Stimulated activated CD4-positive, alpha-beta T cell treated with anti-CD3 and anti-CD28 coated beads, Interleukin-2, amount 100 ng/mL, for 24 hours (primary cell): ENCODE measurements at regions not wholly inside any gene's neighbourhood (a gene's known extent, or its start where the extent isn't known, plus 50 kb on each side); places are given as distances from the start of the nearest gene placed in this dataset.
"Not testable (repeated sequence)": the region's sequence is repeated elsewhere in the genome, so short reads cannot be mapped to it uniquely, and the experiment has no call there.

Experiments used
- DNase-seq, 2 donors: peaks; one replicate each; pipeline ENCODE4 v3.0.0-alpha.2; 2020

DNA sequence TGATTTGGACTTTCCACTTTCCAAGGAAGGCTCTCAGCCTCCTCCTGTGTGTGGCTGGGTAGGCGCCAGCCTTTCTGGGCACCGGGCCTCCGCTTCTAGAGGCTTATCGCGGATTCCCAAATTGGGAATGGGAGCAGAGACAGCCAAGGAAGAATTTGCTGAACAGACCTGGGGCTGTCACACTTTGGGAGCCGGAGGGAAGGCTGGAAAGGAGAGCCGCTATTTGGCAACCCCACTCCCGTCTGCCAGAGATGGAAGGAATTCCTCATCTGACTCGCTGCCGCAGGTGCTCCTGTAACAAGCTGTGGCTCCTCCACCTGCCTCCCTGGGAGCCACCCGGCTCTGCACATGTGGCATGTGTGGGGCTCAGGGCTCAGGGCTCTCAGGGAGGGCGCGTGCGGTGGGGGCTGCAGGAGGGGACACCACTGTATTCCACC is 50.8 kb upstream of the ECHDC3 start:
- no peak for DNase-seq

DNA sequence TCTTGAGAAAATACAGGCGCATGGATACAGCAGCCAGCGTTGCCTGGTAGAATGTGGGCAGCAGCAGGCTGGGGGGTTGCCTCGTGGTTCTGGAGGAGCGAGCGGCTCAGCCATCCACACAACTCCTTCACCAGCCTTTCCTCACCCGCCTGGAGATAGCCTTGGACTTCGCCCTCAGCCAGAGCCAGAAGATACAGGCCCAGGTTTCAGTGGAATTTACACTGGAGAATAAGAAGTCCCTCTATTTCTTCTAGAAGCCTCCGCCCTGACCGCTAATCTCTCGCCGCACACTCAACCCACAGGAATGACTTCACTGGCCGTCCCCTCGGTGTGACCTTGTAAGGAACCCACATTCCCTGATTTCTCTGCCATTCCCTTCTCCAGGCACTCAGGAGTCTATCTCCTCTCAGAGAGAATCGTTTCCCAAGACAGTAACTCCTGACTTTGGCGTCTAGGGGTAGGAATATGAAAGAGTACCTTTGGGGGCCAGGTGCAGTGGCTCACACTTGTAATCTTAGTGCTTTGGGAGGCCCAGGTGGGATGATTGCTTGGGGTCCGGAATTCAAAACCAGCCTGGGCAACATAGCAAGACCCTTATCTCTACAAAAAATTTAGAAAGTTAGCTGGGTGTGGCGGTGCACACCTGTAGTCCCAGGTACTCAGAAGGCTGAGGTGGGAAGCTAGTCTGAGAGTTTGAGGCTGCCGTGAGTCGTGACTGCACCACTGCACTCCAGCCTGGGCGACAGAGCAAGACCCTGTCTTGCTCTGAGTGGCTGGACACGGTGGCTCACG is 52.0 kb upstream of the ECHDC3 start:
- no peak for DNase-seq

DNA sequence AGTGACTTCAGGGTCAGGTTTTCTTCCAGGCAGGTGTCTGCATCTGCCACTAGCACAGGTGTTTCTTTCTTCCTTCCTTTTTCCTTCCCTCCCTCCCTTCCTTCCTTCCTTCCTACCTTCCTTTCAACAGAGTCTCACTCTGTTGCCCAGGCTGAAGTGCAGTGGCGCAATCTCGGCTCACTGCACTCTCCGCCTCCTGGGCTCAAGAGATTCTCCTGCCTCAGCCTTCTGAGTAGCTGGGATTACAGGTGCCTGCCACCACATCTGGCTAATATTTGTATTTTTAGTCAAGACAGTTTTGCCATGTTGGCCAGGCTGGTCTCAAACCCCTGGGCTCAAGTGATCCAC is 53.8 kb upstream of the ECHDC3 start:
- not testable (repeated sequence) for DNase-seq

DNA sequence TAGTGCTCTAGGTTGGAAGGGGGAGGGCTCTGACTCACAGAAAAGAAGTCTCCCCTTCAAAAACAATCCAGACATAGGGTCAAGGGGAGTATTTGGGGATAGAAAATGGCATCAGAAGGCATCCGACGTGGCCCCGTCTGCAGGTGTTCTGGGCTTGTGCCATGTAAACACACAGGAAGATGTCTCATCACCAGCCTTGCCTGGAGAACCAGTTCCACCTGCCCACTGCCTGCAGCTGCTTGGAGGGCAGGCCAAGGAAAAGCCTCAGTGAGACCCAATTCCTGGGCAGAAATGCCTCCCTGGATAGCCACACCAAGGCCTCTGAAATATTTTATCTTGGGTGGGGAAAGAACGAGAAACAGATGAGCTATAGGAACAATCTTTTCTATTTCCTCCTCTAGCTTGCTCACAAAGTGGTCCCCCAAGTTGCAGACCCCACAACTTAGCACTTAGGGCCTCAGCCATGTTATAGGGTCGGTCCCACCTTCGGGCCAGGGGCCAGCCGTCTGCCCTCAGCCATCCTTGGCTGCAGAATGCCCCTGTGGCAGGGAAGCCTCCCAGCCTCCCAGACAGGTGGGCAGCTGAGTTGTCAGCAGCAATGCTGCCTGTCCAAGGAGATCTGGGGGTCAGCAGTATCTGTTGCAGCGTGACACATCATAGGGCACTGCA is 54.3 kb upstream of the ECHDC3 start:
- DNase-seq, result no peak

DNA sequence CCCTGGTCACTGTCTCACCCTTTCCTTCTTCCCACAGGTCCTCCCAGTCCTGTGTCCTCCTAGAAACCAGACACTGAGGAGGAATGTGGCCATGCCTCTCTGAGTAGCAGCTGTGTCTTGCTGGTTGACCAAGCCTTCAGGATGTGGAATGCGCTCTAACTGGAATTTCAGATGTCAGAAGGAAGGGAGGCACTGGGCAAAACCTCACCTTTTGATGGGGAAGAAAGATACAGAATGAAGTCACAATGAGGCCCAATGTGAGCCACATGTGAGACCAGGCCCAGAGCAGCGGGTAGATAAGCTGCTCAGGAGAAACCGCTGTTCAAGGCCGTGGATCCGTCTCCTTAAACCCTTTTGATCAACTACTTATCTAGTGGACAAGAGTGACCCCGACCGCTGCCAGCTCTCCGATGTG is 54.8 kb upstream of the ECHDC3 start:
- DNase-seq, result no peak

DNA sequence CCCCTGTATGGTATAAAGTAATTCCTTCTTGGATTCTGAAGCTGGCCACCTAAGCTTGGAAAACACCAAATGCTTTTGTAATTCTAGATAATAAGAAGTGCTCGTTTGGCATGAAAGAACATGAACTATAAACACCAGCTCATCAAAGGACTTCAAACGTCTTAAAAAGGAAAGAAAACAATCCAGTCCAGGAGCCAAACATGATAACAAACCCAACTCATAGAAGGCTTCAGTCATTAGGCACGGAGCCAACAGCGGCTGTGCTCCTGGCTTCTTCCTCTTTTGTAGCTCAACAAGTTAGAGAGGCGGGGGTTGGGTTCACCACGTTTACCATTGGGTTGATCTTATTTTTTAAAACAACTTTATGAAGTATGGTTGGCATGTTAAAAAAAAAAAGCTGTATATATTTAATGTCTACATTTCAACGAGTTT is 56.4 kb upstream of the ECHDC3 start:
- peak; percentile 24 to 36 for DNase-seq

DNA sequence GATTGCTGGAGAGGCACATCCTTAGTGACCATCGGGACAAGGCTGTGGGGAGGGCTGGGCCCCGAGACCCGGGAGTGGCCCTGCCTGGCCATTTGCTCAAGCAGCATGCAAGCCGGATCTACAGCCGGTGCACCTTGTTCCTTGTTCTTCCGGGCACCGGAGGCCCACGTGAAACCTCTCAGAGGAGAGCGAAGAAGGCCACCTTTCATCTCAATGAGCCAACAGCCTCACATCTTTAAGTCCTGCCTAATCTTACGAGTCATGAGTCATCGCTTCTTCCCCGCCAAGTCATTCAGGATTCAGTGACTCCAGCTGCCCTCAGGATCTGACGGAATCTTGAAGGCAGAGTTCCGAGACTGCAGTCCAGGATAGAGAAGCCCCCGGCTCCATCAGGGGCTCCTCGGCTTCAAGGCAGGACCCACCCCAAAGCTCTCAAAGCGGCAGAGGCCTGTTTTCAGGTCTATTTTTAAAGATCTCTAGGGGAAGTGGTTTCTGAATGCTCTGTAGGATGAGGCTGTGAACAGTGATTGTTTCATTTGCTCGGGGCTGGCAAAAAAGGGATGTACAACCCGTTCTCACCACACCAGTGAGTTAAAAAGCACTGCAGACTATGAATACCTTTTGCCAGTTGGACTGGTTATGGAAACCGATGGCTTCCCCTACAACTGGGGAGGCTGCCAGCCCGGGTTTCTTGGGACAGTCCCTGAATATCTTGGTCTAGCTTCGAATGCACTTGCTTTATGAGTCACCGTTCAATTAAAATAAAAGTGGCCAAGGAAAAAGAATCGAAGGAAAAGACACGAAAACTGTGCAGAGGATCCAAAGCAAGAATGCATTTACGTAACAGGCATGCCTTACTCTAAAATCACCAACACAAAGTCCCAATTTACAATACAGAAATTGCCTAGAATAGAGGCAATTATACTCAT is 57.2 kb upstream of the ECHDC3 start:
- peak; percentile 51 to 65 for DNase-seq

DNA sequence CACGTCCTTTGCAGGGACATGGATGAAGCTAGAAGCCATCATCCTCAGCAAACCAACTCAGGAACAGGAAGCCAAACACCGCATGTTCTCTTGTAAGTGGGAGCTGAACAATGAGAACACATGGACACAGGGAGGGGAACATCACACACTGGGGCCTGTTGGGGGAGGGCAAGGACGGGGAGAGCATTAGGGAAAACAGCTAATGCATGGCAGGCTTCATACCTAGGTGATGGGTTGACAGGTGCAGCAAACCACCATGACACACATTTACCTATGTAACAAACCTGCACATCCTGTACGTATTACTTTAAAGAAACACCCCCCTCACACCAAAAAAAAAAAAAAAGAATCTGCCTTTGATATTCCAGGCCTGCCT is 57.9 kb upstream of the ECHDC3 start:
- DNase-seq, result not testable (repeated sequence)

DNA sequence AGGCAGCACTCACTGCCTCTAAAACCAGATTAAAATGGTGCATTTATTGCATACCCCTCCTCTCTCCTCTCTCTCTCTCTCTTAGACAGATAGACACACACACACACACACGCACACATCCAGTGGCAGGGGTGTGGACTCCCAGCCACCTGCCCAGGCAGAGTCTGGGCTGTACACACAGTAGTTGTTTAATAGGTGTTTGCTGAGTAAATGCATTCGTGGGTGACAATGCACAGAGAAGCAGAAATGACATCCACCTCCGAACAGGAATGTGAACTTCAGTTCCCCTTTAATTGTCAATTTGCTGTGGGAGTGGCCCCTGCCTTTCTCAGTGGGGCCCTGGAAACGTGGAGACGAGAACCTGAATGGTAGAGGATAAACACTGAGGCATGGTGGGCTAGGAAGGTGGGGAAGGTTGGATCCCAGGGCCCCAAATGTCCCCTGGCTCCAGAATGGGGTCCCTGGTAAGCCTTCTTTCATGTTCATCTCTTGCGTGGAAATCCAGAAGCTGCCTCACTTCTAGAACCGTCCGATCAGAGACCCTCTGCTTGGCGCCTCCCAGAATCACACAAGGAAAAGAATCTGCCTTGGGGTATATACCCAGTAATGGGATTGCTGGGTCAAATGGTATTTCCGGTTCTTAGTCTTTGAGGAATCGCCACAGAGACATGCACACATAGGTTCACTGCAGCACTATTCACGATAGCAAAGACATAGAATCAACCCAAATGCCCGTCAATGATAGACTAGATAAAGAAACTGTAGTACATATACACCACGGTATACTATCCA is 58.5 kb upstream of the ECHDC3 start:
- no peak for DNase-seq

DNA sequence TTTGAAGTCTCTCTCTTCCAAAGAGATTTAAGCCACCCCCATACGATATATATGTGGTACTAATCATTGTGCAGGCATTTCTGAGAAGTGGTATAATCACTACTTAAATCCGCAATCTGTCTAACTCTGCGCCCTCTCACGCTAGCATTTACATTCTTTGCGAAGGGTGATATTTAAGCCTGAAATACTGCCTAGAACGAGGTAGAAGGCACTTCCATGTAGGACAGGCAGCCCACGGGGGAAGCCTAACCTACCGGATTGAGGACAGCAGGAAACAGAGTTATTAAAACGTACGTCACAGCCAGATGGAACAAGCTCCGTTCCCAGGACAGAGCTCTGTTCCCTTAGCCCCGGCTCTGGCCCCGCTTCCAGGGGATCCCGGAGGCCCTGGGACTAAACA is 59.3 kb upstream of the ECHDC3 start:
- no peak for DNase-seq

DNA sequence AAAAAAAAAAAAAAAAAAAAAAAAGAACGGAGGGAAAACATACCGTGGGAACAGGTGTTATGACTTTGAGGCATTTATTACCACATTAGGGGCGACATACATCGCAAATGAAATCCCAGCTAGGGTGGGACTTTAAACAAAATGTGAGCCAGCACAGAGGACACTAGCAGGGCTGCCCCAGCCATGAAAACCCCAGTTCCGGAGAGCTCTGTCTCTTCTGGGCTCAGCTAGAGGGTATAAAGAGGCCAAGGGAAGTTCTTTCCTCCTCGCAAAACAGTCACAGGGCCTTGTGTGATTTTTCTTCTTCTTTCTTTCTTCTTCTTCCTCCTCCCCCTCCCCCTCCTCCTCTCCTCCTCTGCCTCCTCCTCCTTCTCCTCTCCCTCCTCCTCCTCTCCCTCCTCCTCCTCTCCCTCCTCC is 59.9 kb upstream of the ECHDC3 start:
- DNase-seq, result no peak

DNA sequence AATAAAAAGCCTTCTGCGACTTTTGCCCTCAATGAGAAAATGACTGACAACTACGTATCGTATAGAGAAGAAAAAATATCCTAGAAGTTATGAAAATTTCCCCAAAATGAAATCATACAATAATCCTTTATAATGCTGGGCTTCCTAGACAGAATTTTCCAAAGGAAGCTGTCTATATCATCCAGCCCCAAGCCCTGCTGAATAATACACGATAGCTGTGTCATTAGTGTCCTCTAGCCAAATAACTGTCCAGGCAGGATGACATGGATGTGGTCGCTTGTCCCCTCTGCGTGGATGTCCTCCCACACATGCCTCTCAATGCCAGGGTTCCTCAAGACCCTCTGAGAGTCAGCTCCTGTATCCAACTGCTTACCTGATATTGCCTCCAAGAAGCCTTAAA is 61.7 kb upstream of the ECHDC3 start:
- no peak for DNase-seq

DNA sequence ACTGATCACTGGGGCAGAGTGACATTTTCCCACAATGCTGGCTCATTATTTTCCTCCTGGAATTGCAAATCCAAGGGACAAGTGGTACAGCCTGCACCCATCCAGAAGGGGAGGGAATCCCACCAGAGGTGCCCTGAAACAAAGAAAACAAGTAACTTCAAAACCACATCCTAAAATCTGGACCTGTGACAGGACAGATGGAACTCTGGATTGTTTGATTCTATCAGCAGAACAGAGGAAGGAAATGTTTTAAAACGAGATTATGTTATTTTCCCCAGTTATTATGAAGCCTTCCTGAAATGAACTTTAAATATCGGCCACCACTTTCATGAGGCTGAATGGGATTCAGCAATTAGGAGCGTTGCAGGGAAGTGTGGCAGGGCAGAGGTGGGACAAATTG is 62.2 kb upstream of the ECHDC3 start:
- DNase-seq, result no peak

DNA sequence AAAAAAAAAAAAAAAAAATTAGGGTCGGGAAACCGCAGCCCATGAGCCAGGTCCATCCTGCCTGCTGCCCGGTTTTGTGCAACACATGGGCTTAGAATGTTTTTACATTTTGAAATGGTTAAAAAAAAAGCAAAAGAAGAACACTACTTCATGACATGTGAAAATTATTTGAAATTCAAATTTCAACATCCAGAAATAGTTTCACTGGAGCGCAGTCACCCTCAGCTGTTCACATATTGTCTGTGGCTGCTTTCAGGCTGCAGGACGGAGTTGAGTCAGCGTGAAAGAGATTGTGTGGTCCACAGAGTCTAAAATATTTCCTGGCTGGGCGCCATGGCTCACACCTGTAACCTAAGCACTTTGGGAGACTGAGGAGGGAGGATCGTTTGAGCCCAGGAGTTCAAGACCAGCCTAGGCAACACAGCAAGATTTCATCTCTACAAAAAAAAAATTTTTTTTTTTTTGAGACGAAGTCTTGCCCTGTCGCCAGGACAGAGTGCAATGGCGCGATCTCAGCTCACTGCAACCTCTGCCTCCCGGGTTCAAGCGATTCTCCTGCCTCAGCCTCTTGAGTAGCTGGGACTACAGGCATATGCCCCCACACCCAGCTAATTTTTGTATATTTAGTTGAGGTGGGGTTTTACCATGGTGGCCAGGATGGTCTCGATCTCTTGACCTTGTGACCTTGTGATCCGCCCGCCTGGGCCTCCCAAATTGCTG is 63.9 kb upstream of the ECHDC3 start:
- DNase-seq, result peak in 1 of 2 donors; percentile 40

DNA sequence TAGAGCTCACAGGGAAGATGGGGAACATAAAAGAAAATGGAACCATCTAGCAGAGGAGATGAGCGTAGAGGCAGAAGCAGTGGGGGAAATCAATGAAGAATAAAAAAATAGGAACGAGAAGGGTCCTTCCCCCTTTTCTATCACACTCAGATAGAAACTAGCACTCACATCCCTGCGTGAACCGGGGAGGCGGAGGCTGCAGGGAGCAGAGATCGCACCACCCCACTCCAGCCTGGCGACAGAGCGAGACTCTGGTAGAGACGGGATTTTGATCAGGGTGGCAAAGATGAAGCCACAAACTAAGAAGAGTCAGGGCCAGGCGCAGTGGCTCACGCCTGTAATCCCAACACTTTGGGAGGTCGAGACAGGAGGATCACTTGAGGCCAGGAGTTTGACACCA is 64.7 kb upstream of the ECHDC3 start:
- DNase-seq, result no peak

DNA sequence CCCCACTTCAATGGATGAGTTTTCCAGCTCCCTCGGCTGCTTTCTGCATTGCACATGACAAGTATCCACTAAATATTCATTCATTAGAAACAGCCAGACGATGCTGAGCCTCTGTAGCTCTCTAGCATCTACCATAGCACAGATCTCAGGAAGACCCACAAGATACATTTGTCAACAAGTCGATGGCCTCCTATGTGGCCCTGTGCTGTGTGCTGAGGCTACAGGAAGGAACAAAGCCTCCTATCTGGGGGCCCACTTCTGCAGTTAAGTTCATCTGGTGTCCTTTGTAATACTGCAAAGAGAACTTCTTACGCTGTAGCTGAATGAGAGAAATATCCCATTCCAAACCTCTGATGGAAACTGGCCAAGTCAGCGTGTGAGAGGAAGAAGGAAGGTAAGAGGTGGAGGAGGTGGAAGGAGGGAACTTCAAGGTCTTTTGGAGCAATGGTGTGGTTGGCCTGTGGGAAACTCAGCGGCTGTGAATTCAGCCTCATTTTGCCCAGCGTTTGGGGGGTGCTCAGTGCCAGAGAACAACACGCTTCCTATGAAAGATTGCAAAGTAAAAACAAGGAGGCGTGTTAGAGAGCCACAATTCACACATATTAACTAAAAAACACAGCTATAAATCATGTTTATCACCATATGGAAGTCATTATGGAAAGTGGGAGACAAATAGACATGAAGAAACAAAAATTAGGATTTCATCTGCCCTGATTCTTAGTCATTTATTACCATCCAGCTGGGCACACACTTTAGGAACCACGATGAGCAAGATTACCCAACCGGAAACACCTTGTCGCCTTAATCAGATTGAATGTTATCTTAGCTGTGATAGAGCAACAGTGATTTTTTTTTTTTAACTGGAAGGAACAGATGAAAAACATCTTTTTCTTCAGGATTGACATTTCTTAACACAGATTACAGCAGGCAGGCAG is 62.2 kb upstream of the USP6NL start:
- DNase-seq, result no peak

DNA sequence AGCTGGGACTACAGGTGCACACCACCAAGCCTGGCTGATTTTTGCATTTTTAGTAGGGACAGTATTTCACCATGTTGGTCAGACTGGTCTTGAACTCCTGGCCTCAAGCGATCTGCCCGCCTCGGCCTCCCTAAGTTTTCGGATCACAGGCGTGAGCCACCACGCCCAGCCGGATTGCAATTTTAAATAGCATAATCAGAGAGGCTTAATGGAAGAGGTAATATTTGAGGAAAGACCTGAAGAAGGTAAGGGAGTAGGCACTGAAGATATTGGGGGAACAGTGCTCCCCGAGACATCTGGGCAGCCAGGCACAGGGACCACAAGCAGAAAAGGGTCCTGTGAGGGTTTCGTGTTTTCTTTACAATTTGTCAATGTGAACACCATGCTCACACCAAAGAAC is 61.4 kb upstream of the USP6NL start:
- no peak for DNase-seq

DNA sequence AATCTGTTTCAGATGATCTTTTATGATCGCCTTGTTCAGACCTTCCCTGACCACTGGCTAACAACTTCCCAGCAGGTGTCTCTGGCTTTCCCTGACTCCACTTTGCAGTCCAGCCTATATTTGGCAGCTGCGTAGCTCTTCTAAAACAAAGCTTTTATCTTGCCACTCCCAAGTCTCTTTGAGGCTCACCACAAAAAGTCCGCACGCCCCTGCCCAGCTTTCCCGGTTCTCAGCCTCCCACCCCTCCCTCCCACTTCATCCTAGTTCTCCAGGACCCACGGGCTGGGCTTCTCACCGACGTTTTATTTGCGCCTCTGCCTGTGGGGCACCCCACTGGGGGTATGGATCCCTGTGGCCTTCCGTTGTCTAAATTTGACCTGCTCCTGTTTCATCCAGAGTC is 58.9 kb upstream of the USP6NL start:
- DNase-seq, result no peak

DNA sequence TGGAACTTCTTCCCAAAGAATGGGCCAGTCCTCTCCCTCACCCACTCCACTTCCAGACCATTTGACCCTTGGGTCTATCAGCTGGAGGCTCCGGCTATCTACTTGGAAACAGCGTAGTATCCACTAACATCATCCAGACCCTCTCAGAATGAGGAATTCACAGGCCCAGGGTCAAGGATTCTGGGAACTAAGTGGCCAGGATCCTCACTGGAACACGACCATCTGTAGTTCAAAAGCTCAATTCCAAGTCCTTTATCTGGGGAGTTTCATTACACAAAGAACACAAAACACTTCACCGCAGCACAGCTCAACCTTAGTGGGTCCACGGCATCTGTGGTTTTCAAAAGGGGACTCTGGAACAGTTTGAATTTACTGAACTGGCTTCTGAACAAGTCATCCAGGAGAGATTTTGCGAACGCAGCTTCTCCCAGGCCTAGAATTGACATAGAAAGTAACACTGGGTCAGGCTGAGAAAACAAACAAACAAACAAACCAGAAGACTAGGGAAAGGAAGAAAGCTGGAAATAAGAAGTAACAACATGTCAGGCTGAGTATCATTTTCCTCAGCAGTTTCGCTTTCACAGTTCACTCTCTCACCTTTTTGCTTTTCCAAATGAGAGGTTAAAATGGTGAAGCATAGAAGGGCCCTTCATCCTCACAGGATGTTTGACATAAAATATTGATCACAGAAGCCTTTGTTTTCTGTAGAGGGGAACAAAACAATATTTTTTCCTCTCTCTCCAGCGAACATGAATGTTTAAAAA is 57.6 kb upstream of the USP6NL start:
- DNase-seq, result no peak

DNA sequence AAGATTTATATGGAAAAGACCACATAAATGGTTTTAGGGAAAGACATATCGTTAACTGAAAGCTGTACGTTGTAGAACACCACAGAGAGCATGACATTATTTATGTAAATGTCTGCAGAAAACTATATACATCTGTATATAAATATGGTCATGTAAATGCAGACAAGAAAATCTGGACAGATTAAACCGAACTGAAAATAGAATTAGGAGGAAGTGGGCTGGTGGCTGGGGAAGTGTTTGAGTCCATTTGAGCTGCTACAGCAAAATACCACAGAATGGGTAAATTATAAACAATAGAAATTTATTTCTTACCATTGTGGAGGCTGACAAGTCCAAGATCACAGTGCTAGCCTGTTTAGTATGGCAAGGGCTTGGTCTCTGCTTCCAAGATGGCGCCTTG is 56.3 kb upstream of the USP6NL start:
- no peak for DNase-seq
